HG03442 (cell line): ENCODE measurements at regions not wholly inside any gene's neighbourhood (a gene's known extent, or its start where the extent isn't known, plus 50 kb on each side); places are given as distances from the start of the nearest gene placed in this dataset.

Experiments used
- ATAC-seq: cut with Tn5 transposase; IDR thresholded peaks from one replicate; pipeline ENCODE4 v1.9.1; 2021; ENCODE audit warnings: mild to moderate bottlenecking, moderate library complexity; ENCODE audit not compliant: unreplicated experiment

- peak; percentile 71 for ATAC-seq
Observed at GRCh38 chr11:123261345-123262106, 66.5 kb upstream of the CLMP start.

- no peak for ATAC-seq
Observed at GRCh38 chr11:123260511-123261211, 65.6 kb upstream of the CLMP start.

- no peak for ATAC-seq
Observed at GRCh38 chr11:123258877-123259276, 63.8 kb upstream of the CLMP start.

GRCh38 chr11:123257370-123257769 is 62.3 kb upstream of the CLMP start:
- no peak for ATAC-seq

GRCh38 chr11:123255909-123256308 is 60.9 kb upstream of the CLMP start:
- ATAC-seq, result no peak

- no peak for ATAC-seq
Observed at GRCh38 chr11:123254357-123254756, 59.3 kb upstream of the CLMP start.

GRCh38 chr11:123253911-123254310 is 58.9 kb upstream of the CLMP start:
- ATAC-seq, result no peak

DNA sequence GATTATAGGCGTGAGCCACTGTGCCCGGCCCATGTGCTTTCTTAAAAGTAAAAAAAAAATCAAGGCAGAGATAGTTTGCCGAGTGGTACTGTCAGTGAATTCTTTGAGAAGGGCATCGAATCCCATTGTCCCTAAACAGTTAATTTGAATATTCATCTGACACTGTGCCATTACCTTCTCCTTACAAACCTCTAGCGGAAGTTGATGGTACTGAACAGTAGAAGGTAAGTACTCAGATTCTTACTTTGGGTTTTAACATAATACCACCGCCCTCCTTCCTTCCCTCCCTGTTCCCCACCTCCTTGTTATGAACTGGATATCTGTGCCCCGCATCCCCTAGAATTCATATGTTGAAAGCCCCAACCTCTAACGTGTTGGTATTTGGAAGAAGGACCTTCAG is 58.2 kb upstream of the CLMP start:
- no peak for ATAC-seq

- ATAC-seq, result no peak
Observed at GRCh38 chr11:123251657-123252344, 56.8 kb upstream of the CLMP start.

DNA sequence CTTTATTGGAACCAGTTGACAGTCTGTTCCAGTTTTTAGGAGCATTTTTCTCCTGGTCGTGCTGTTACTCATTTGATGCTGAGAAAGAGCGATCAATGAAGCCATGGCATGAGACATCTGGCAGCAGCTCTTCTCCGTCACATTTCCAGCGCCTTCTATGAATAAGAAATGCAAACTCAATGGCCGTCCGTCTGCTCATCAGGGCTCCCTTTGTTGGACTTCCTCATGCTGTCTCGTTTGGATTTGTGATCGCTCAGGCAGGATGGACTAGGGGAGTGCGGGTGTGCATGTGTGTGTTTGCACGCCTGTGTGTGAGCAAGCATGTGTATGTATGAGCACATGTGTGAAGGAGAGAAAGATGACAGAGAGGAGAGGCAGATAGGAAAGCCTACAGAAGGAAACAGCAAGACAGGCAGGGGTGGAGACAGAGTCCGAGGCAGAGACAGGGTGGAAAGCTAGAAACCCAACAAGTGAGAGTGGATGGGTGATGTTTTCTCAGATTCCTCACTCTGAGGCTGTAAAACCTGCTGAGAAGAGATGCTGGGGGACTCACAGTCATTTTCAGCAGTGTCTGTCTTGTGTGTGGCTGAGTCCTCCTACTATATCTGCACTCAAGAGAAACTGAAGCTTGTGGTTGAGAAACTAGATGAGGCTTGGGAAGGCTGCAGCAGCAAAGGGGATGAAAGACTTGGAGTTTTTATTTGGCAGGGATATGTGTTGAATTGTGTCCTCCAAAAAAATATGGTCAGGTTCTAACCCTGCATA is 56.0 kb upstream of the CLMP start:
- ATAC-seq, result no peak

GRCh38 chr11:123249354-123249753 is 54.3 kb upstream of the CLMP start:
- no peak for ATAC-seq

DNA sequence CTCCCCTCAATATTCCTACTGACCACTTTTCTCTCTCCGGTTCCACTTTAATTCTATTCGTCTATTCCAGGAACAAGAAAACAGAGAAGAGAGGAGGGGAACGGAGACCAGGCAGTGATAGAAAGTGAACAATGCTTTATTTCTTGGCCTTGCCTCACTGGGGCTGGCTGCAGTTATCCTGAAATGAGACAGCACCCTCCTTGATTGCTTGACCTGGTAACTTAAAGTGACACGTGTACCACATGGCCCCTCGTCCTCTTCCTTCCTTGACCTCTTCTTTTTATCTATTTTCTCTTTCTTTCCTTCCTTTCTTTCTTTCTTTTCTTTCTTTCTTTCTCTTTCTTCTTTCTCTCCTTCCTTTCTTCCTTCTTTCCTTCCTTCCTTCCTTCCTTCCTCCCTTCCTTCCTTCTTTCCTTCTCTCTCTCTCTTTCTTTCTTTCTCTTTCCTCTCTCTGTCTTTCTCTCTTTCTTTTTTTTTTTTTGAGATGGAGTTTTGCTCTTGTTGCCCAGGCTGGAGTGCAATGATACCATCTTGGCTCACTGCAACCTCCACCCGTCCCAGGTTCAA is 52.8 kb upstream of the CLMP start:
- no peak for ATAC-seq

- ATAC-seq, result no peak
Observed at GRCh38 chr11:123247496-123247799, 52.4 kb upstream of the CLMP start.

- peak; percentile 69 for ATAC-seq
Observed at GRCh38 chr11:123246749-123247495, 51.9 kb upstream of the CLMP start.

DNA sequence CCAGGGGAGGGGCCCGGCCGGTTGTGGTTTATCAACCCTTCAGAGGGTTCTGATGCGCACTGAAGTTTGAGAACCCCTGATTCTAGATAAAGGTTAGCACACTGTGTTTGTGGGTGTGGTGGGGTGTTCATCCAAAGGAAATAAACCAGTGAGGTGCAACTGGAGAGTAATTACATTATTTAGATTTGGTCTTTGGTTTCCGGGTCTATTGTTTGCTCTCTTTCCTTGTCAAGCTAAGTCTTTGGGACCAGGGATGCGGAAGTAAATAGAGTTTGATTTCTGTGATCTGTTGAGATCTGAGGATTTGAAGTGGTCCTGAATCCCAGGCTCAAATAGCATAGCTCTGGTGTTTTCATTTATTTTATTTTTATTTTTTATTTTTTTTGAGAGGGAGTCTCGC is 50.5 kb upstream of the CLMP start:
- ATAC-seq, result no peak
